ENCODE measurements at regions not wholly inside any gene's neighbourhood (a gene's known extent, or its start where the extent isn't known, plus 50 kb on each side); places are given as distances from the start of the nearest gene placed in this dataset.

DNA sequence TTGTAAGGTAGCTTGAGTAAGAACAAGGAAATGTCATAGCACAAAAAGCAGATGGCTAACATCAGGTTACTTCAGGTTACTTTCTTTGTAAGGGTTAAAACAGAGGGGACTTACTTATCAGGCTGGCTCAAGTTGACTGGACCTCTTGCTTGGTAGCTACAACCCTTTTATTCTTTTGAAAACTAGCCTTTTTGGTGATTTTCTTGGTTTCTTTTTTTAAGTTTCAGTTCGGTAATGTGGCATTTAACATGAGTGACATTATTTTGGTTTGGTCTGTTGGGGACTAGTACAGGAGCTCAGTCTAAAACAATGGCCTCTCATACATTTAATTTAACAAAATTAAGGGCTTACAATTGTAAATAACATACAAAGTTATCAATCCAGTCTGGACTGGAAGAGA is 621.4 kb downstream of the OTOL1 start:
- TF ChIP-seq CTCF (IDR thresholded peaks at IDR 0.05) (no peak), POLR2A (IDR thresholded peaks at IDR 0.05) (no peak)

Data from body of pancreas (tissue), 4 donors.